IPS DF 19.7 (cell line): ENCODE measurements at regions not wholly inside any gene's neighbourhood (a gene's known extent, or its start where the extent isn't known, plus 50 kb on each side); places are given as distances from the start of the nearest gene placed in this dataset.
"Not testable (repeated sequence)": the region's sequence is repeated elsewhere in the genome, so short reads cannot be mapped to it uniquely, and the experiment has no call there.

Source experiments
- DNase-seq: peaks from one replicate; pipeline ENCODE4 v3.0.0-alpha.2; 2013; ENCODE audit warnings: low read depth, low spot score

DNA sequence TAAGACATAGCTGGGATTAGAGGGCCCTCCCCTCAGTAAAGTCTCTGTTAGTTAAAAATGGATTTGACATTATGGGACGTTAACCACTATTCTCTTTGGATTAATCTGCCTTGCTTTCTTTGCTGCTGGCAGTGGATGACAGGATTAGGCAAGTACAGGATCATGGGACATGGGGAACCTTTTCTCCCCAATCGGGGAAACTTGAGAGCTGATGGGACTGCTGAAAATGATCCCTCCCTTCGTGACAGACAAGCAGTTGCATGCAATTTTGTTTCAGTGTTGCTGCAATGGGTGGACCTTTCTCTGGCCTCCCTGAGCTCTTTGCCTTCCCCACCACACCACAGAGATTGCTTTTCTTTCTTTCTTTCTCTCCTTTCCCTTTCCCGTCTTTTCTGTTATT is 120.2 kb upstream of the BANK1 start:
- DNase-seq = no peak

DNA sequence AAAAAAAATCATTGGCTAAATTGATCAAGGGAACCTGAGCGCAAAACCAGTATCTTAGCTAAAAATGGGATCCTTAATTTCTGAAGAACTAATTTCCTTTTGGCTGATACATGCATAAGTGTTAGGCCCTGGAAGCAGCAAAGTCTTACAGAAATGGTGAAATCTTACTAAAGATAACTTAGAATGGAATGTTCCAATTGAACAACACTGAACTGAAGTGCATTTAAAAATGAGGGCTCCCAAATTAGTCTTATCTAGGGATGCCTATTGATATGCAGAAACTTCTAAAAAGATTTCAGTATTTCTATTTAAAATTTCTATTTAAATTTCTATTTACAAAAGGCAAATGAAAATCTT is 120.7 kb upstream of the BANK1 start:
- DNase-seq = no peak

GRCh38 chr4:101669138-101669831 is 121.2 kb upstream of the BANK1 start:
- DNase-seq = no peak

DNA sequence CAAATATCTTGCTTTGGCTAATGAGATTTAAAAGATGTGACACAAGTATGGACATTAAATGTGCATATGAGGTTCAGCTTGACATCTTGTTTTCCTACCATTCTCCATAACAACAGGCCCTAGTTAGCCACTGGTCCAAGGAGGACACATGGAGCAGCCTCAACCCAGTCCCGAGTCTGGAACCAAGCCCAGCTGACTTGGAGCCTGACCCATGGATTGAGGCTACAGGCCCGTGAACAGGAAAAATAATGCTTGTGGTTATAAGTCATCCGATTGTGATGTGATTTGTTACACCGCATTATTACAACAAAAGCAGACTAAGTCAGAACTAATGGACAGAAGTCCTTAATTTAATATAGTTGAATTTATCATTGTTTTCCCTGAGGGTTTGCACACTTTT is 123.2 kb upstream of the BANK1 start:
- DNase-seq = no peak

- no peak for DNase-seq
Observed at GRCh38 chr4:101660607-101661006, 129.9 kb upstream of the BANK1 start.

DNA sequence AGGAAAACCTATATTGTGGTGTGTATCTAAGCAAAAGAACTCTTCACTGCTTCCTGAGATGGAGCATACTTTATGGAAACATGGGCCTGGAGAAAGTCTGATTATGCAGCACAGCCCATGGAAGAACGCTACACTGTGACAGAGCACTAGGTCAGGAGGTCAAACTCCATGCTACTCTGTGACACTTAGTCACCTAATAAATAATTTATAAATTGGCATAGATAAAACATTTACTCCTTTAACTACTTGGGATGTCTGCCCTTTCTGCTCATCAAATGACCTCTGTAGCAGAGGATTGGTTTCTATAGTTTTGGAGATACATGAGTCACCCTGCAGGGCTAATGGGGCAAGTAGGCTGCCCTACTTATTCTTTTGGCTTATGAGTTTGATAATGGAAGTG is 134.7 kb upstream of the BANK1 start:
- DNase-seq = no peak

GRCh38 chr4:101655005-101655404 is 135.5 kb upstream of the BANK1 start:
- no peak for DNase-seq

- DNase-seq = no peak
Observed at GRCh38 chr4:101651778-101652177, 138.8 kb upstream of the BANK1 start.

- no peak for DNase-seq
Observed at GRCh38 chr4:101649790-101650515, 140.6 kb upstream of the BANK1 start.

- no peak for DNase-seq
Observed at GRCh38 chr4:101647710-101648034, 142.9 kb upstream of the BANK1 start.

GRCh38 chr4:101644516-101644915 is 146.0 kb upstream of the BANK1 start:
- DNase-seq = no peak

GRCh38 chr4:101643186-101643837 is 147.2 kb upstream of the BANK1 start:
- DNase-seq = no peak

GRCh38 chr4:101632766-101633165 is 157.8 kb upstream of the BANK1 start:
- not testable (repeated sequence) for DNase-seq

DNA sequence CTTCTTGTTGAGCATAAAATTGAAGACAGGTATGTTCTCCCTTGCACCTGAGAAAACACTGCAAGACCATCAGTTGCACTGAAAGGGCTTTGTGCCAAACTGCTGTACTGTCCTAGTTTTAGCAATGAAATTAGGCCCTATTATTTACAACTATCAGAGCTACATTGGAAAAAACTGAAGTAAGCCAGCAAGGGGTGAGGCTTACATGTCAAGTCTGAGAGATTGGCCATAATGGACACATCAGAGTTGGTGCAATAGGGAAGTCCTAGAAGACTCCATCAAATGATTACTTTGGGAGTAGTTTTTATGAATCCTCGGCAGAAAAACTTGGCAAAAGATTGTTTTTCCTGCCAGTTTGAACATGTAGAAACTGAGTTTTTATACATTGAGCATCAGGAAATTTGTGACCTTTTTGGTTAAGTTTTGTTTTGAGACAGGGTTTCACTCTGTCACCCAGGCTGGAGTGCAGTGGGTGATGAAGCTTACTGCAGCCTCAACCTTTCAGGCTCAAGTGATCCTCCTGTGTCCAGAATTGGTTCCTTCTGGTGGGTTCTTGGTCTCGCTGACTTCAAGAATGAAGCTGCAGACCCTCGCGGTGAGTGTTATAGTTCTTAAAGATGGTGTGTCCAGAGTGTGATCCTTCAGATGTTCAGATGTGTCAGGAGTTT is 160.1 kb upstream of the BANK1 start:
- no peak for DNase-seq

DNA sequence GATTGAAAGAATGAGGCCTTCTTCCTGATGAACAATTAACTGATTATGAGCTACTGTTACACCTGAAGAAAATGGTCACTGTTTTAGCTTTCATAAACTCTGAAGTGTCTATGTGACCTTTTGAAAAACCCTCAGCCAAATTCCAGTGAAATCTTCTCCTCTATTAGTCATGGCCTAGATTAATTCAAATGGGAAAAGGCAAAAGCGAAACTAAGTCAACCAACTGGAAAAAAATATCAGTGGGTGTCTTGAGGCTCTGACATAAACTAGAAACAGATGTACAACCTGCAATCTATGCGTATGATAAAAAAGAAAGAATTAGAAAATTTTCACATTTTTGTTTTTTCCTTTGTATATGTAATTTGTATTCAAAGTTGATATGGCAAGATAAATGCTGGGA is 169.4 kb upstream of the BANK1 start:
- no peak for DNase-seq

- DNase-seq = no peak
Observed at GRCh38 chr4:101615652-101616051, 174.9 kb upstream of the BANK1 start.

- not testable (repeated sequence) for DNase-seq
Observed at GRCh38 chr4:101606989-101607388, 183.5 kb upstream of the BANK1 start.

- DNase-seq = no peak
Observed at GRCh38 chr4:101604976-101605375, 185.6 kb upstream of the BANK1 start.

DNA sequence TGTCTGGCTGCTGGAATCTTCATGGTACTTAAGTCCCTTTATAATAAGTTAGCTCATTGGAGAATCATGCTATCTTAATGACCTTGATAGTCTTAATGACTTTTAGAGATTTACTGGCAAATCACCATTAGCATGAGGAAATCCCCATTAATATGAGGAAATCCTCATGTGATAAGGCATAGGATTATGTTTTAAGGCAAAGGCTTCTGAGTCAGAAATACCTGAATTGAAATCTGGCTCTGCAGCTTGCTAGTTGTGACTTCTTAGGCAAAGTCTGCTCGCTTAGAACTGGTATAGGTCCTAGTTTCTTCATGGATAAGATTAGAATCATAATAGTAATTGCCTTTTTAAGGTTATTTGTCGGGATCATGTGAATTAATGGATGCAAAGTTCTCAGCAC is 190.2 kb upstream of the BANK1 start:
- DNase-seq = no peak

GRCh38 chr4:101599620-101600019 is 190.9 kb upstream of the BANK1 start:
- no peak for DNase-seq

GRCh38 chr4:101596781-101597552 is 193.6 kb upstream of the BANK1 start:
- no peak for DNase-seq

DNA sequence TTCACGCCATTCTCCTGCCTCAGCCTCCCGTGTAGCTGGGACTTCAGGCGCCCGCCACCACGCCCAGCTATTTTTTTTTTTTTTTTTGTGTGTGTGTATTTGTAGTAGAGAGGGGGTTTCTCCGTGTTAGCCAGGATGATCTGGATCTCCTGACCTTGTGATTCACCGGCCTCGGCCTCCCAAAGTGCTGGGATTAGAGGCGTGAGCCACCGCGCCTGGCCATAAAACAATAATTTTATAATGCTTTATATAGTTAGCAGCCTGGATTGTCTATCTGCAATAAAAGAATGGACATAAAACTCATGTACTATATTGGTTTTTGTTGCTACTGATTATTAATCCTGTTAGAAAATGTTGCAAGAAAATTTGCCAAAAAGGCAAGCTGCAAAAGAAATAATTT is 195.9 kb upstream of the BANK1 start:
- no peak for DNase-seq
